Transverse colon (tissue), 4 donors: ENCODE measurements at regions not wholly inside any gene's neighbourhood (a gene's known extent, or its start where the extent isn't known, plus 50 kb on each side); places are given as distances from the start of the nearest gene placed in this dataset.

Experiments used
- DNase-seq: peaks from one replicate; pipeline ENCODE4 v3.0.0-alpha.2; 2019
- H3K27ac ChIP-seq, 4 donors: fragments of 200-600 bp; sonication (generic); 2 replicates each; pipeline ENCODE4 v1.5.1; 2016 to 2018; ENCODE audit warnings: inconsistent platforms in 4 of 4
- H3K27me3 ChIP-seq: fragments of 200-600 bp; sonication (generic); 2 replicates; pipeline ENCODE4 v1.5.1; 2017; ENCODE audit warnings: inconsistent platforms
- H3K36me3 ChIP-seq, 4 donors: fragments of 200-600 bp; sonication (generic); 2 replicates each; pipeline ENCODE4 v1.5.1; 2017 to 2019; ENCODE audit warnings: inconsistent platforms in 4 of 4
- H3K4me1 ChIP-seq, 4 donors: fragments of 200-600 bp; sonication (generic); 2 replicates each; pipeline ENCODE4 v1.5.1; 2017 to 2020; ENCODE audit warnings: inconsistent platforms in 4 of 4
- H3K4me3 ChIP-seq, 4 donors: fragments of 200-600 bp; sonication (generic); 1 replicate in 1 of 4; 2 replicates in 3 of 4; pipeline versions ENCODE4 v1.5.1 to v1.6.1; 2017 to 2019; ENCODE audit warnings: inconsistent platforms in 4 of 4
- H3K9me3 ChIP-seq, 2 donors: fragments of 200-600 bp; sonication (generic); 2 replicates each; pipeline ENCODE4 v1.5.1; 2017 to 2019; ENCODE audit warnings: inconsistent platforms in 2 of 2
- EP300 ChIP-seq: sonication (generic); formaldehyde crosslinking; IDR thresholded peaks from one replicate; pipeline ENCODE4 v1.6.1; 2017; ENCODE audit warnings: antibody characterized with exemption, low read depth
- POLR2A ChIP-seq: fragments of 450-650 bp; IDR thresholded peaks from one replicate; pipeline ENCODE4 v1.6.1; 2016; ENCODE audit warnings: antibody characterized with exemption, mild to moderate bottlenecking, moderate library complexity
- POLR2AphosphoS5 ChIP-seq, 3 donors: sonication (generic); formaldehyde crosslinking; IDR thresholded peaks; one replicate each; pipeline ENCODE4 v1.6.1; 2016; ENCODE audit warnings: antibody characterized with exemption in 3 of 3
- WGBS, 2 donors: methylation state at CpG; one replicate each; pipeline ENCODE4 v1.1.5; 2018; ENCODE audit warnings: low coverage in 1 of 2; 5-methylcytosine and 5-hydroxymethylcytosine counted together
- in situ Hi-C, 4 donors: fragments of 200-750 bp; cut with MboI; loops; one replicate each; pipeline versions ENCODE4 v1.15.0 to v1.15.1; 2017; ENCODE audit warnings: low sequenced_read_pairs in 3 of 4, low pct_ligation_motif_present in 1 of 4, low pct_unique_long_range_greater_than_20kb in 1 of 4
- intact Hi-C: fragments of 100-400 bp; cut with DNase I; formaldehyde crosslinking; loops from one replicate; pipeline ENCODE4 v1.15.1; 2023; ENCODE audit warnings: low total_unique reads
- TF ChIP-seq, protein P1 (sequence below), 5 experiments: fragments of 200-600 bp in 3 of 5; fragments of 450-650 bp in 2 of 5; sonication (generic) in 3 of 5; IDR thresholded peaks; 1 replicate in 2 of 5; 2 replicates in 3 of 5; pipeline ENCODE4 v1.5.1; 2016 to 2017; ENCODE audit warnings: antibody characterized with exemption in 5 of 5, inconsistent platforms in 3 of 5, mild to moderate bottlenecking in 2 of 5, moderate library complexity in 1 of 5

DNA sequence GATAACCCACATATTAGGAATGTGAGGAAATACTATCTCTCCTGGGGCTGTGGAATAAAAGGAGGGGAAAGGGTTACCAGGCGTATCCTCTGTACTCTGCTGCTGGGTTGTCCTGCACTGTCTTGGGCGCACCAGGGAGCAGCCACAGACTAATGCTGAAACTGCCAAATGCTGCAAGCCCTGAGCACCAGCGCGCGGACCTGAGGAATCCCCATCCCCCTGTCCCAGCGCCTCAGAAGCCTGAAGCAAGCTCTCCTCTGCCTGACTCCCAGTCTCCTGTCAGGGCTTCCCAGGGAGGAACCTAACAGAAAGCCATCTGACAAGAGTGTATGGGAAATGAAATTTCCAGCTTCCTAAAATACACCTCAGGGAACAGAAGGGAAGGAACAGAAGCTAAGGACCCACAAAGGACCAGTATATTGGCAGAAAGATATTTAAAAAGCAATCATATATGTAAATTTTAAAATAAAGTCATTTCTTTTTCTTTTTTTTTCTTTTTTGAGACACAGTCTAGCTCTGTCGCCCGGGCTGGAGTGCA lies 158.3 kb upstream of the C2CD4B start:
- no peak overlapping the region for H3K4me3 ChIP-seq
- peaks cover 15% of the 10 kb centered on the region for H3K27me3 ChIP-seq
- 77% methylated on average over 8 of the region's 8 CpGs; no CpG with 5 or more reads in 1 of the 2 donors for WGBS, 2 donors
- intact Hi-C loops (no loop called here), in situ Hi-C loops (loop anchor here in 1 of 4 donors (25.0 kb wide), 1 partner anchor 461 kb away; no protein-coding TSS in a partner anchor)
- H3K9me3 ChIP-seq, result no peaks in the 10 kb centered on the region
- no peak overlapping the region for H3K27ac ChIP-seq
- H3K4me1 ChIP-seq, result no peaks in the 10 kb centered on the region
- DNase-seq, result no peak
- TF ChIP-seq, protein P1, sequence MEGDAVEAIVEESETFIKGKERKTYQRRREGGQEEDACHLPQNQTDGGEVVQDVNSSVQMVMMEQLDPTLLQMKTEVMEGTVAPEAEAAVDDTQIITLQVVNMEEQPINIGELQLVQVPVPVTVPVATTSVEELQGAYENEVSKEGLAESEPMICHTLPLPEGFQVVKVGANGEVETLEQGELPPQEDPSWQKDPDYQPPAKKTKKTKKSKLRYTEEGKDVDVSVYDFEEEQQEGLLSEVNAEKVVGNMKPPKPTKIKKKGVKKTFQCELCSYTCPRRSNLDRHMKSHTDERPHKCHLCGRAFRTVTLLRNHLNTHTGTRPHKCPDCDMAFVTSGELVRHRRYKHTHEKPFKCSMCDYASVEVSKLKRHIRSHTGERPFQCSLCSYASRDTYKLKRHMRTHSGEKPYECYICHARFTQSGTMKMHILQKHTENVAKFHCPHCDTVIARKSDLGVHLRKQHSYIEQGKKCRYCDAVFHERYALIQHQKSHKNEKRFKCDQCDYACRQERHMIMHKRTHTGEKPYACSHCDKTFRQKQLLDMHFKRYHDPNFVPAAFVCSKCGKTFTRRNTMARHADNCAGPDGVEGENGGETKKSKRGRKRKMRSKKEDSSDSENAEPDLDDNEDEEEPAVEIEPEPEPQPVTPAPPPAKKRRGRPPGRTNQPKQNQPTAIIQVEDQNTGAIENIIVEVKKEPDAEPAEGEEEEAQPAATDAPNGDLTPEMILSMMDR (IDR thresholded peaks at IDR 0.05), result no peak
- TF ChIP-seq EP300 (no peak), POLR2A (no peak), POLR2AphosphoS5 (IDR thresholded peaks at IDR 0.05) (no peak)
- H3K36me3 ChIP-seq, result no peaks in the 10 kb centered on the region

DNA sequence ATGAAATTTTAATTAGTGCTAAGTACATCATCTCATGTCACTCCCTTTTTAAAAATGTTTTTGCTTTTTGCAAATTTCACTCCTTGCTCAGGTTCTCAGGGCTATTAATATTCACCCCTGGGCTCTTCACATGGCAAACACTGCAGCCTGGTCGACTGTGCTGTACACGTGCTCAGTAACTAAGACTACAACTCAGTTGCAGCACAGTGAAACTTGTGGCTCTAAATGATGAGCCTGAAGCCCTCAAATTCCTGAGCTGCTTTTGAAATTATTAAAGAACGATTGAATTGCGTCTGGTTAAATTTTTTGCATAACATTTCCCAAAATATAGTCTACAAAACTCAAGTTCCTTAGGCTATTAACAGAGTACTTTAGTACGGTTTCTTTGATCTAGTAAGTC lies 159.3 kb upstream of the C2CD4B start:
- no peak for DNase-seq
- Histone ChIP-seq H3K27ac (no peak overlapping the region), H3K36me3 (no peaks in the 10 kb centered on the region), H3K27me3 (peaks cover 15% of the 10 kb centered on the region), H3K4me1 (no peaks in the 10 kb centered on the region), H3K4me3 (no peak overlapping the region), H3K9me3 (no peaks in the 10 kb centered on the region)
- TF ChIP-seq POLR2AphosphoS5 (IDR thresholded peaks at IDR 0.05), result no peak
- no peak for TF ChIP-seq EP300
- no peak for TF ChIP-seq POLR2A
- TF ChIP-seq, protein P1 (IDR thresholded peaks at IDR 0.05), result no peak
- in situ Hi-C loops (loop anchor here in 1 of 4 donors (25.0 kb wide), 1 partner anchor 462 kb away; no protein-coding TSS in a partner anchor), intact Hi-C loops (no loop called here)
- WGBS, 2 donors, result 74 to 81% methylated on average over 4 to 5 of the region's 5 CpGs

DNA sequence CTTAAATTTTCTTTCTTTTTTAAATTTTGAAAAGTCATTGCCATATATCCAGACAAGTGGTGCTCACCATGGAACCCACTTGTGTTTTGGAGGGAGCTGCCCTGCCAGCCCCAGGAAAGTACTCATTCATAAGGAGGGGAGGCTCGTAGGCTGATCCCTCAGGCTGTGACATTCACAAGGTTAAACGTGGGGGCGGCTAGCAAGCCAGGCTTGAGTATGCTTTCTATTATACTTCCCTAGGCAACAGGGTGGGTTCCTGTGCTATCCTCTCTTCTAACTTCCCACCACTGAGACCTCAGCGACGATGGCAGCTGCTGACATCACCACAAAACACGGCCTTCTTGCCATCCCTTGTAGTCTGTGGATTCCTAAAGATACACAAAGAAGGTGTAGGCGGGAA lies 160.5 kb upstream of the C2CD4B start:
- no peak overlapping the region for H3K4me3 ChIP-seq
- no peak overlapping the region for H3K27ac ChIP-seq
- 78 to 82% methylated on average over 6 to 7 of the region's 7 CpGs for WGBS, 2 donors
- H3K36me3 ChIP-seq, result no peaks in the 10 kb centered on the region
- DNase-seq, result no peak
- peaks cover 15% of the 10 kb centered on the region for H3K27me3 ChIP-seq
- no peaks in the 10 kb centered on the region for H3K4me1 ChIP-seq
- intact Hi-C loops, result no loop called here
- TF ChIP-seq, protein P1 (IDR thresholded peaks at IDR 0.05), result no peak
- TF ChIP-seq EP300, result no peak
- no peak for TF ChIP-seq POLR2A
- no peak for TF ChIP-seq POLR2AphosphoS5 (IDR thresholded peaks at IDR 0.05)
- no peaks in the 10 kb centered on the region for H3K9me3 ChIP-seq
- in situ Hi-C loops, result no loop called here

DNA sequence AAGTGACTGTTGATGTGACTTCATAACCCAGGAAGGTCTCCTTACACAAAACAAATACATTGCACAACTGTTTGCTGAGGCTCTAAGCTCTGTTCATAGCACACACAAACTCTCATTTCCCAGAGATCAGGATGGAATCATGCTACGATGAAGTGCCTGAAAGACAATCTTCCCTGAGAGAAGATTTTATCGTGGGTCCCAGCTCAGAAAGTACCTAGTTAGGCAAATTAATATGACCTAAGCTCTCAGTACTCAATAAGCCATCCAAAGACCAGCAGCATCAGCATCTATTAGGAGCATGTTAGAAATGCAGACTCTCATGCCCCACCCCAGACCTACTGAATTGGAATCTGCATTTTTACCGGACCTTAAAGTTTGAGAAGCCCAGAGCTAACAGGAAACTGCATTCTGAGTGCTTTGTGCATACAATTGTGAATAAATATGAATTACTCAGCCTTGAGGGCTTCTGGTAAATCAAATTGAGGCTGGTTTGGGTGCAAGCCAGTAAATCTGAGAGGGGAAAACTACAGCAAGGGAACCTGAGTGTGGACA lies 161.5 kb upstream of the C2CD4B start:
- Histone ChIP-seq H3K27ac (no peak overlapping the region), H3K4me3 (no peak overlapping the region), H3K9me3 (no peaks in the 10 kb centered on the region), H3K36me3 (no peaks in the 10 kb centered on the region), H3K4me1 (no peaks in the 10 kb centered on the region), H3K27me3 (peaks cover 15% of the 10 kb centered on the region)
- intact Hi-C loops, result no loop called here
- TF ChIP-seq POLR2AphosphoS5 (IDR thresholded peaks at IDR 0.05), result no peak
- TF ChIP-seq EP300, result no peak
- TF ChIP-seq POLR2A, result no peak
- TF ChIP-seq, protein P1 (IDR thresholded peaks at IDR 0.05), result no peak
- in situ Hi-C loops, result no loop called here
- DNase-seq, result no peak
- 62% methylated on average over 3 of the region's 3 CpGs; no CpG with 5 or more reads in 1 of the 2 donors for WGBS, 2 donors
